Astrocyte of the cerebellum (primary cell): ENCODE measurements at regions not wholly inside any gene's neighbourhood (a gene's known extent, or its start where the extent isn't known, plus 50 kb on each side); places are given as distances from the start of the nearest gene placed in this dataset.

ENCODE experiments used
- DNase-seq: peaks from one replicate; pipeline ENCODE4 v3.0.0-alpha.2; 2011; ENCODE audit warnings: low read depth
- H3K4me3 ChIP-seq: 2 replicates; pipeline ENCODE4 v1.5.1; 2011; ENCODE audit warnings: mild to moderate bottlenecking, low read depth, low read length, moderate library complexity
- in situ Hi-C: cut with HindIII; loops from 2 replicates; pipeline ENCODE4 v1.10.0; 2017; ENCODE audit warnings: low sequenced_read_pairs
- TF ChIP-seq, protein P1 (sequence below): IDR thresholded peaks from 2 replicates; pipeline ENCODE4 v1.5.1; 2012; ENCODE audit warnings: low read length, low read depth, moderate library complexity, mild to moderate bottlenecking; ENCODE audit errors: missing control alignments

- H3K4me3 ChIP-seq = no peak overlapping the region
- in situ Hi-C loops = no loop called here
- TF ChIP-seq, protein P1, sequence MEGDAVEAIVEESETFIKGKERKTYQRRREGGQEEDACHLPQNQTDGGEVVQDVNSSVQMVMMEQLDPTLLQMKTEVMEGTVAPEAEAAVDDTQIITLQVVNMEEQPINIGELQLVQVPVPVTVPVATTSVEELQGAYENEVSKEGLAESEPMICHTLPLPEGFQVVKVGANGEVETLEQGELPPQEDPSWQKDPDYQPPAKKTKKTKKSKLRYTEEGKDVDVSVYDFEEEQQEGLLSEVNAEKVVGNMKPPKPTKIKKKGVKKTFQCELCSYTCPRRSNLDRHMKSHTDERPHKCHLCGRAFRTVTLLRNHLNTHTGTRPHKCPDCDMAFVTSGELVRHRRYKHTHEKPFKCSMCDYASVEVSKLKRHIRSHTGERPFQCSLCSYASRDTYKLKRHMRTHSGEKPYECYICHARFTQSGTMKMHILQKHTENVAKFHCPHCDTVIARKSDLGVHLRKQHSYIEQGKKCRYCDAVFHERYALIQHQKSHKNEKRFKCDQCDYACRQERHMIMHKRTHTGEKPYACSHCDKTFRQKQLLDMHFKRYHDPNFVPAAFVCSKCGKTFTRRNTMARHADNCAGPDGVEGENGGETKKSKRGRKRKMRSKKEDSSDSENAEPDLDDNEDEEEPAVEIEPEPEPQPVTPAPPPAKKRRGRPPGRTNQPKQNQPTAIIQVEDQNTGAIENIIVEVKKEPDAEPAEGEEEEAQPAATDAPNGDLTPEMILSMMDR = no peak
Observed at GRCh38 chr2:126325202-126325601, 330.8 kb upstream of the GYPC start.

GRCh38 chr2:126329173-126329572 is 326.8 kb upstream of the GYPC start:
- in situ Hi-C loops = no loop called here
- H3K4me3 ChIP-seq = no peak overlapping the region
- TF ChIP-seq, protein P1 = no peak
- no peak for DNase-seq

More at GRCh38 chr2:126325202-126325601, 330.8 kb upstream of the GYPC start:
- no peak for DNase-seq

- no peak overlapping the region for H3K4me3 ChIP-seq
- in situ Hi-C loops = no loop called here
- DNase-seq = no peak
- TF ChIP-seq, protein P1 = no peak
Observed at GRCh38 chr2:126342457-126342856, 313.5 kb upstream of the GYPC start.

DNA sequence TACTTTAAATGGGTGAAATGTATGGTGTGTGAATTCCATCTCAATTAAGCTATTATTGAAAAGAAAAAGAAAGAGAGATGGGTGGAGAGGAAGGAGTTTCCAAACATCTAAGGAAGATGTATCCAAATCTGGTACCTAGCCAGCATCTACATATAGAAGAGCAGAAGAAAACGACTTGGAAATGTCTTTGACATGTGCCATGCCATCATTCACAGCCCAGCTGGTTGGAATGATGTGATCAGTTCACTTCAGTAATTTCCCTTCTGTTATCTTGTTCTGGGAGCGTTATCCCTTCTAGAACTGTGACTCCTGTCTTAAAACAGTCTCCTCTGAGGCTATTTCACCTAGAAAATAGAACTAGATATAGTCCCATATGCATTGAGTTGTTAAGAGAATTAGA is 312.8 kb upstream of the GYPC start:
- in situ Hi-C loops = no loop called here
- no peak overlapping the region for H3K4me3 ChIP-seq
- TF ChIP-seq, protein P1 = no peak
- no peak for DNase-seq

DNA sequence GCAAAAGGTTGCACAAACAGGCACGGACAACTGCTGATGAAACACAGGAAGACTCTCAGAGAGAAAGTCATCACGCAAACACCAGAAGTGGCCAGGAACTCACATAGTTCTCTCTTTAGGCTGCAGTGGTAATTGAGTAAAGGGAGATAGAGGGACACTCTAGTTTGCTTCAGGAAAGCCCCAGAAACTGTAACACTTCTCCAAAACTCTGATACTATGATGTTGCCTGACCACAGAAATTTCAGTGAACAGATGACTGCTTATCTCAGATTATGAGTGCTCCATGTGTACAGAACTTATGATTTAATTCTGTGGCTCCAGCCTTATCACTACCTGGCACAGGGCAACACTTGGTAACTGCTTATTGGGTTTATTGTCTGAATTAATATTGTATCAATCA is 311.5 kb upstream of the GYPC start:
- no peak for DNase-seq
- in situ Hi-C loops = no loop called here
- H3K4me3 ChIP-seq = no peak overlapping the region
- TF ChIP-seq, protein P1 = no peak

DNA sequence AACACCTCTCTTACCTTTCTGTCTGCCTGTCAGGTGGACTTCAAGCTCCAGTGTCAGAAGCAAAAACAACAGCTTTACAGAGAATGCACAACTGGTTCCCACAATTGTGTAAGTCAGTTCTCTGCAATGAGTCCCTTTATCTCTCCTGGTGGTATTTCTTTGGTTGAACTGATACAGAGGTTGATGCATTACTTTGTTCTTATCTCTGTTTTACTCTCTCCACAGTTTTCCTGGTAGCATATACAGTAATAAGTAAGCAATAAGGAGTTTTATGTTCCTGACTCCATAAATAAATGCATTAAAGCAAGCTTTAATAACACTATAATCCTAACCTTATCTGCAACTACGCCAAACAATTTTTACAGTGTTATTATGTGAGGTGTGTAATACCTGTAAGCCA is 310.3 kb upstream of the GYPC start:
- in situ Hi-C loops = no loop called here
- no peak overlapping the region for H3K4me3 ChIP-seq
- TF ChIP-seq, protein P1 = no peak
- DNase-seq = no peak

DNA sequence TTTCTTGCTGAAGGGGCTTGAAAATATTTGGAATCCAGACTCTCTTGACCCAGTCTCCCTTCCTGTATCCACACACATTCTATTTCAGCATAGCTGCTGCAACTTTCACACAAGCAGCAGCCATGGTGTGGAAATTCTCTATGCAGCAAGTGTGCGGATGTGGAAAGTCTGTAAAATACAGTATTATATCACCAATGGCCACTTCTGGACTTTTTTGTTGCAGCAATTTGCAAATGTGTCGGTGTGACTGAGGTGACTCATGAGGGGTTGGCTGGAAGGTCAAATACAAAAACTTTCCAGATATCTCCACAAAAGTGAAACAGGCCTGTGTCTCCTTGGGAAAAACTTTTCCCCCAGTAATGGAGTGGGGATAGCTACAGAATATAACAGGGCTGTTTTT is 299.3 kb upstream of the GYPC start:
- in situ Hi-C loops = no loop called here
- no peak overlapping the region for H3K4me3 ChIP-seq
- TF ChIP-seq, protein P1 = no peak
- DNase-seq = no peak
